Body of pancreas (tissue), 4 donors: ENCODE measurements at regions not wholly inside any gene's neighbourhood (a gene's known extent, or its start where the extent isn't known, plus 50 kb on each side); places are given as distances from the start of the nearest gene placed in this dataset.

ENCODE experiments used
- POLR2A ChIP-seq, 3 donors: fragments of 450-650 bp; IDR thresholded peaks; one replicate each; pipeline ENCODE4 v1.6.1; 2016; ENCODE audit warnings: antibody characterized with exemption in 3 of 3, mild to moderate bottlenecking in 2 of 3
- TF ChIP-seq, protein P1 (sequence below), 7 experiments: fragments of 450-650 bp in 4 of 7; fragments of 200-600 bp in 3 of 7; sonication (generic) in 3 of 7; IDR thresholded peaks; one replicate each; pipeline ENCODE4 v1.5.1; 2016 to 2019; ENCODE audit warnings: antibody characterized with exemption in 7 of 7

DNA sequence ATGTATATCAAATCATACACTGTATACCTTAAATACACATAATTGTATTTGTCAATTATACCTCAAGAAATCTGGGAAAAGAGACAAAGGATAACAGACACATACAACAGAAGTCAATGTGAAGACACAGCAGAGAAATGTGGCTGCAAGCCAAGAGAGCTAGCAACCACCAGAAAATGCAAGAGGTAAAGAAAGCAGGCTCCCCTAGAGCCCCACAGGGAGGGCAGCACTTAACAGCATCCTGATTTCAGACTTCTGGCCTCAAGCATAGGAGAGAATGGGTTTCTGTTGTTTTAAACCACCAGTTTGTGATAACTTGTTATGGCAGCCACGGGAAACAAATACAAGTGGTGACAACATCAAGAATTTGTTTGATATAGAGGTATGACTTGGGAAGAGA is 1197.2 kb downstream of the SORCS1 start:
- TF ChIP-seq, protein P1, sequence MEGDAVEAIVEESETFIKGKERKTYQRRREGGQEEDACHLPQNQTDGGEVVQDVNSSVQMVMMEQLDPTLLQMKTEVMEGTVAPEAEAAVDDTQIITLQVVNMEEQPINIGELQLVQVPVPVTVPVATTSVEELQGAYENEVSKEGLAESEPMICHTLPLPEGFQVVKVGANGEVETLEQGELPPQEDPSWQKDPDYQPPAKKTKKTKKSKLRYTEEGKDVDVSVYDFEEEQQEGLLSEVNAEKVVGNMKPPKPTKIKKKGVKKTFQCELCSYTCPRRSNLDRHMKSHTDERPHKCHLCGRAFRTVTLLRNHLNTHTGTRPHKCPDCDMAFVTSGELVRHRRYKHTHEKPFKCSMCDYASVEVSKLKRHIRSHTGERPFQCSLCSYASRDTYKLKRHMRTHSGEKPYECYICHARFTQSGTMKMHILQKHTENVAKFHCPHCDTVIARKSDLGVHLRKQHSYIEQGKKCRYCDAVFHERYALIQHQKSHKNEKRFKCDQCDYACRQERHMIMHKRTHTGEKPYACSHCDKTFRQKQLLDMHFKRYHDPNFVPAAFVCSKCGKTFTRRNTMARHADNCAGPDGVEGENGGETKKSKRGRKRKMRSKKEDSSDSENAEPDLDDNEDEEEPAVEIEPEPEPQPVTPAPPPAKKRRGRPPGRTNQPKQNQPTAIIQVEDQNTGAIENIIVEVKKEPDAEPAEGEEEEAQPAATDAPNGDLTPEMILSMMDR (IDR thresholded peaks at IDR 0.05), result no peak
- TF ChIP-seq POLR2A (IDR thresholded peaks at IDR 0.05), result no peak
